ENCODE measurements at regions not wholly inside any gene's neighbourhood (a gene's known extent, or its start where the extent isn't known, plus 50 kb on each side); places are given as distances from the start of the nearest gene placed in this dataset.

DNA sequence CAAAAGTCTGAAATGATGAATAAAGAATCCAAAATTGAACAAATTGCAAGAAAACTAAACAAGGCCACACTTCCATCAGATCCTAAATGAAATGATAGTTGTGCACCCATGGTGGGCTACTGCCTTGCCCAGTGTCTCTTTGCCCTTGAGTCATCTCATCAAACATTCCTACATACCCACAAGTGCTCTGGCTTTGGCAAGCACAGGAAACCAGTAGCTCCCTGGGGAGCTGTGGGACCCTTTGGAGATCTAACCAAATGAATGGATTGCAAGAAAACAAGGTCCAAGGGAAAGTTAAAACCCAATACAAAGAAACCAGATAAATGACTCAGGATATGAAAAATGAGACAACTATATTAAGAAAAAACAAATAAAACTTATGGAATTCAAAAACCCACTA lies 129.8 kb upstream of the TMEM229A start:
- TF ChIP-seq EZH2 (IDR thresholded peaks at IDR 0.05) = no peak
- TF ChIP-seq EZH2phosphoT487 (IDR thresholded peaks at IDR 0.05) = no peak
- TF ChIP-seq, protein P1, sequence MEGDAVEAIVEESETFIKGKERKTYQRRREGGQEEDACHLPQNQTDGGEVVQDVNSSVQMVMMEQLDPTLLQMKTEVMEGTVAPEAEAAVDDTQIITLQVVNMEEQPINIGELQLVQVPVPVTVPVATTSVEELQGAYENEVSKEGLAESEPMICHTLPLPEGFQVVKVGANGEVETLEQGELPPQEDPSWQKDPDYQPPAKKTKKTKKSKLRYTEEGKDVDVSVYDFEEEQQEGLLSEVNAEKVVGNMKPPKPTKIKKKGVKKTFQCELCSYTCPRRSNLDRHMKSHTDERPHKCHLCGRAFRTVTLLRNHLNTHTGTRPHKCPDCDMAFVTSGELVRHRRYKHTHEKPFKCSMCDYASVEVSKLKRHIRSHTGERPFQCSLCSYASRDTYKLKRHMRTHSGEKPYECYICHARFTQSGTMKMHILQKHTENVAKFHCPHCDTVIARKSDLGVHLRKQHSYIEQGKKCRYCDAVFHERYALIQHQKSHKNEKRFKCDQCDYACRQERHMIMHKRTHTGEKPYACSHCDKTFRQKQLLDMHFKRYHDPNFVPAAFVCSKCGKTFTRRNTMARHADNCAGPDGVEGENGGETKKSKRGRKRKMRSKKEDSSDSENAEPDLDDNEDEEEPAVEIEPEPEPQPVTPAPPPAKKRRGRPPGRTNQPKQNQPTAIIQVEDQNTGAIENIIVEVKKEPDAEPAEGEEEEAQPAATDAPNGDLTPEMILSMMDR (IDR thresholded peaks at IDR 0.05) = no peak
- H3K27me3 Mint-ChIP-seq (ENCODE audit: insufficient read depth, low read depth) = peaks cover 5% of the 10 kb centered on the region

DNA sequence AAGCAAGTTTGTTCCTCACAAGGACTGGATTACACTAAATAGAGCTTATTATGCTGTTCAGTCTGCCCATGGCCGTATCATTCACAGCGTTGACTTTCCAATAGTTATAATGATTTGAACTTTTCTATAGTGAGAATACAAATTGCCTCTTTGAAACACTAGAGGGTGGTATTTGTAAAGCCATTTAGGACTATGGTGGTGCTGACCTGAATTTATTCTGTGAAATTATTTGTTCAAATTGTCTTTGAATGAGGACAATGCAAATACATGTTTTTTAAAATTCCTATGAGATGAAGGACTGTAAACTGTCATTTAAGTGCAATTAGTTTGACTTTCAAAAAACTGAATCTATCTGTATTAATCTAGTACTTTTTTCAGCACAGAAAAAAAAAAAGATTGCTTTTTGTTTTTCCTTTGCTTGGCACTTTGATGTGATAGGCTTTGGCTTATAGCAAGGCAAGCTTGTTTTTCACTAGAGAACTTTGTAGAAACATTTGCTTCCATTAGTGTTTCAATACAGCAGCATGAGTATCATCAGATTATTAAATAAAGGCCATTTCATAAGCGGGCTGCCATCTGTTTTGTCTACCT lies 122.7 kb upstream of the TMEM229A start:
- Histone ChIP-seq H3K79me2 (ENCODE audit: low read depth) (no peaks in the 10 kb centered on the region), H3K27ac (no peak overlapping the region), H3K9me3 (ENCODE audit: low read depth) (no peaks in the 10 kb centered on the region), H3K9ac (no peak overlapping the region), H3K4me1 (no peaks in the 10 kb centered on the region), H3K27me3 (no peaks in the 10 kb centered on the region), H3K36me3 (no peaks in the 10 kb centered on the region), H4K20me1 (ENCODE audit: low read depth) (no peaks in the 10 kb centered on the region), H3K4me3 (no peak overlapping the region), H3F3A (ENCODE audit: low read depth) (no peaks in the 10 kb centered on the region), H3K4me2 (no peak overlapping the region), H2AFZ (replicated peaks) (no peak overlapping the region)
- Mint-ChIP-seq H3K36me3 (no peaks in the 10 kb centered on the region), H3K27ac (no peak overlapping the region), H3K27me3 (ENCODE audit: insufficient read depth, low read depth) (no peaks in the 10 kb centered on the region), H3K9me3 (no peaks in the 10 kb centered on the region), H3K4me1 (no peaks in the 10 kb centered on the region), H3K4me3 (no peak overlapping the region)
- DNase-seq (ENCODE audit: low spot score) = peak; percentile 36
- TF ChIP-seq, protein P1 (IDR thresholded peaks at IDR 0.05) = peak; percentile 74
- TF ChIP-seq EZH2phosphoT487 (IDR thresholded peaks at IDR 0.05) (no peak), EZH2 (IDR thresholded peaks at IDR 0.05) (no peak)

More for the DNA sequence above, 129.8 kb upstream of the TMEM229A start:
- no peaks in the 10 kb centered on the region for H3K9me3 ChIP-seq (ENCODE audit: low read depth)
- H3K4me3 ChIP-seq = no peak overlapping the region
- H3K36me3 ChIP-seq = no peaks in the 10 kb centered on the region
- H3K4me2 ChIP-seq = no peak overlapping the region
- no peak overlapping the region for H3K27ac Mint-ChIP-seq
- no peak overlapping the region for H3K4me3 Mint-ChIP-seq
- H2AFZ ChIP-seq (replicated peaks) = no peak overlapping the region
- no peaks in the 10 kb centered on the region for H3K36me3 Mint-ChIP-seq
- DNase-seq (ENCODE audit: low spot score) = no peak
- H3K27me3 ChIP-seq = no peaks in the 10 kb centered on the region
- H4K20me1 ChIP-seq (ENCODE audit: low read depth) = no peaks in the 10 kb centered on the region
- no peak overlapping the region for H3K27ac ChIP-seq
- no peaks in the 10 kb centered on the region for H3K4me1 Mint-ChIP-seq
- no peak overlapping the region for H3K9ac ChIP-seq
- no peaks in the 10 kb centered on the region for H3K79me2 ChIP-seq (ENCODE audit: low read depth)
- H3K9me3 Mint-ChIP-seq = peaks cover 12% of the 10 kb centered on the region
- no peaks in the 10 kb centered on the region for H3F3A ChIP-seq (ENCODE audit: low read depth)
- no peaks in the 10 kb centered on the region for H3K4me1 ChIP-seq

DNA sequence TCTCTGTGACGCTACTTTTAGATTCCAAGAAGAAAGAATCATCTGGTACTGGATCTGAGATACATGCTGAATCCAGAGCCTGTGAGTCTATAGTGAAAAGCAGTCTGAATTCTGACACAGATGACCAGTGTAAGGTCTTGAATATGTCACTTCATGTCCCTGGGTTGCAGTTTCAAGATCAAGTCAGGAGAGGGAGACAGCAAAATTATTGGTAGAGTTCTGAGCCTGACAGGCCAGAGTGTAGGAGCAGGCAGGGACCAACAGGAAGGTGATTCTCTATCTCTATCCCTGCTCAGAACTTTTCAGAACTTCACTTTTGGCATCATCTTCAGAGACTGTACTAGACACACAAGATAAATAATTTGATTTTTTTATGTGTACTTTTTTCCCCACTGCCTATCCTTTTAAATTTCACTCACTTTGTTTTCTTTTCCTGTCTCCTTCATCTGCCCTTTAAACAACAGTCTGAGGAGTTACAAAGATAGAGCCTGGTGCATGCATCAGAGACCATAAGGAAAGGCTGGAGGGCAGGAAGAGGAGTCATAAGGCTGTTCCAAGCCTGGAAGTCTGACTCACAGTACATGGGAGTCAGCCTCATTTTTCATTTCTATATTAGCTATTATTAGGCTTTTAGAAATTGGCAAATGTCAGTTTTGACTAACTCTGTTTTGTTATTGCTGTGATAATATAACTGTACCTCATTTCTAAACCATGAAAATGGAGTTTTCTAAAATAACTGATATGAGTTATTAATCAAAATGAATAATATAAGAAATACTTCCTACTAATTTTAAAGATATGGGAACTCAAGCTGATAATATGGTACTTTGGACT lies 120.2 kb upstream of the TMEM229A start:
- no peaks in the 10 kb centered on the region for H4K20me1 ChIP-seq (ENCODE audit: low read depth)
- no peak overlapping the region for H3K4me3 ChIP-seq
- H3K36me3 ChIP-seq = no peaks in the 10 kb centered on the region
- H3F3A ChIP-seq (ENCODE audit: low read depth) = no peaks in the 10 kb centered on the region
- no peak overlapping the region for H2AFZ ChIP-seq (replicated peaks)
- no peaks in the 10 kb centered on the region for H3K27me3 ChIP-seq
- TF ChIP-seq, protein P1 (IDR thresholded peaks at IDR 0.05) = peak; percentile 44
- no peak for TF ChIP-seq EZH2phosphoT487 (IDR thresholded peaks at IDR 0.05)
- TF ChIP-seq EZH2 (IDR thresholded peaks at IDR 0.05) = no peak
- H3K4me3 Mint-ChIP-seq = no peak overlapping the region
- H3K27me3 Mint-ChIP-seq (ENCODE audit: insufficient read depth, low read depth) = no peaks in the 10 kb centered on the region
- no peak overlapping the region for H3K27ac ChIP-seq
- no peaks in the 10 kb centered on the region for H3K36me3 Mint-ChIP-seq
- H3K4me1 Mint-ChIP-seq = no peaks in the 10 kb centered on the region
- H3K9me3 Mint-ChIP-seq = no peaks in the 10 kb centered on the region
- H3K9ac ChIP-seq = no peak overlapping the region
- H3K9me3 ChIP-seq (ENCODE audit: low read depth) = no peaks in the 10 kb centered on the region
- DNase-seq (ENCODE audit: low spot score) = peak; percentile 30
- H3K4me1 ChIP-seq = no peaks in the 10 kb centered on the region
- H3K27ac Mint-ChIP-seq = no peak overlapping the region
- H3K79me2 ChIP-seq (ENCODE audit: low read depth) = no peaks in the 10 kb centered on the region
- no peak overlapping the region for H3K4me2 ChIP-seq
